Endodermal cell (in vitro differentiated cells): ENCODE measurements at regions not wholly inside any gene's neighbourhood (a gene's known extent, or its start where the extent isn't known, plus 50 kb on each side); places are given as distances from the start of the nearest gene placed in this dataset.

Experiments
- DNase-seq: peaks from one replicate; pipeline ENCODE4 v3.0.0-alpha.2; 2017
- H3K27ac ChIP-seq: 2 replicates; pipeline ENCODE4 v1.5.1; 2013; ENCODE audit warnings: mild to moderate bottlenecking, low read depth, low read length, moderate library complexity
- H3K27me3 ChIP-seq: 2 replicates; pipeline ENCODE4 v1.6.1; 2013; ENCODE audit warnings: mild to moderate bottlenecking, low read length, moderate library complexity; ENCODE audit not compliant: insufficient read depth, control insufficient read depth, poor library complexity, severe bottlenecking
- H3K36me3 ChIP-seq: 2 replicates; pipeline ENCODE4 v1.7.0; 2013; ENCODE audit warnings: mild to moderate bottlenecking, low read length, moderate library complexity; ENCODE audit not compliant: control insufficient read depth, insufficient read depth
- H3K4me1 ChIP-seq: one replicate; pipeline ENCODE4 v1.7.0; 2013; ENCODE audit warnings: low read length; ENCODE audit not compliant: control insufficient read depth, insufficient read depth
- H3K4me3 ChIP-seq: 2 replicates; pipeline ENCODE4 v1.5.1; 2013; ENCODE audit warnings: mild to moderate bottlenecking, low read length, moderate library complexity
- H3K9ac ChIP-seq: 2 replicates; pipeline ENCODE4 v1.6.1; 2013; ENCODE audit warnings: mild to moderate bottlenecking, low read length, moderate library complexity; ENCODE audit not compliant: poor library complexity, severe bottlenecking; ENCODE audit errors: extremely low read depth
- H3K9me3 ChIP-seq: 2 replicates; pipeline ENCODE4 v1.6.1; 2013; ENCODE audit warnings: mild to moderate bottlenecking, low read length, moderate library complexity; ENCODE audit not compliant: control insufficient read depth
- H3K27ac Mint-ChIP-seq: 2 replicates; pipeline ENCODE4 v1.8.0; 2020; ENCODE audit warnings: mixed read lengths
- H3K27me3 Mint-ChIP-seq: 2 replicates; pipeline ENCODE4 v1.8.0; 2021; ENCODE audit warnings: mild to moderate bottlenecking, mixed read lengths; ENCODE audit not compliant: insufficient read depth
- H3K36me3 Mint-ChIP-seq: 2 replicates; pipeline ENCODE4 v1.8.0; 2020; ENCODE audit warnings: low read depth, mixed read lengths
- H3K4me1 Mint-ChIP-seq: 2 replicates; pipeline ENCODE4 v1.8.0; 2020; ENCODE audit warnings: mixed read lengths
- H3K4me3 Mint-ChIP-seq: 2 replicates; pipeline ENCODE4 v1.8.0; 2020; ENCODE audit warnings: mild to moderate bottlenecking, moderate library complexity, mixed read lengths
- H3K9me3 Mint-ChIP-seq: 2 replicates; pipeline ENCODE4 v1.8.0; 2020; ENCODE audit warnings: mild to moderate bottlenecking, mixed read lengths
- CTCF ChIP-seq: fragments of 200-600 bp; sonication (generic); conservative IDR thresholded peaks from 2 replicates; pipeline ENCODE4 v1.5.0; 2021; ENCODE audit warnings: antibody characterized with exemption, mild to moderate bottlenecking
- WGBS, 2 experiments: methylation state at CpG; one replicate each; pipeline versions ENCODE4 v1.1.5 to v1.1.7; 2013; ENCODE audit warnings: missing lambda C conversion rate in 2 of 2, mixed read lengths in 1 of 2; ENCODE audit not compliant: insufficient coverage in 1 of 2, insufficient read length in 1 of 2; 5-methylcytosine and 5-hydroxymethylcytosine counted together

- Histone ChIP-seq H3K27me3 (no peaks in the 10 kb centered on the region), H3K9ac (no peak overlapping the region)
- peaks cover 13% of the 10 kb centered on the region for H3K36me3 Mint-ChIP-seq
Measured at GRCh38 chr6:90663873-90664272, 77.0 kb upstream of the MAP3K7 start.

GRCh38 chr6:90663106-90663505 lies 76.2 kb upstream of the MAP3K7 start:
- Mint-ChIP-seq H3K27ac (no peak overlapping the region), H3K4me1 (peaks cover 12% of the 10 kb centered on the region), H3K36me3 (peaks cover 13% of the 10 kb centered on the region), H3K4me3 (no peak overlapping the region), H3K27me3 (no peaks in the 10 kb centered on the region), H3K9me3 (peaks cover 16% of the 10 kb centered on the region)
- H3K27me3 ChIP-seq, result no peaks in the 10 kb centered on the region
- H3K9ac ChIP-seq, result no peak overlapping the region
- H3K4me3 ChIP-seq, result no peak overlapping the region
- TF ChIP-seq CTCF, result no peak
- WGBS, 2 experiments, result 92 to 100% methylated on average over 1 to 2 of the region's 2 CpGs
- H3K9me3 ChIP-seq, result peaks cover 16% of the 10 kb centered on the region
- H3K27ac ChIP-seq, result no peak overlapping the region
- no peak for DNase-seq
- H3K36me3 ChIP-seq, result no peaks in the 10 kb centered on the region
- H3K4me1 ChIP-seq, result no peaks in the 10 kb centered on the region

More at GRCh38 chr6:90663873-90664272, 77.0 kb upstream of the MAP3K7 start:
- peaks cover 16% of the 10 kb centered on the region for H3K9me3 ChIP-seq
- peak; percentile 59 for DNase-seq
- no peaks in the 10 kb centered on the region for H3K27me3 Mint-ChIP-seq
- H3K9me3 Mint-ChIP-seq, result peaks cover 16% of the 10 kb centered on the region
- H3K4me1 ChIP-seq, result no peaks in the 10 kb centered on the region
- H3K27ac ChIP-seq, result no peak overlapping the region
- H3K4me3 ChIP-seq, result no peak overlapping the region
- peaks cover 12% of the 10 kb centered on the region for H3K4me1 Mint-ChIP-seq
- no peak overlapping the region for H3K4me3 Mint-ChIP-seq
- TF ChIP-seq CTCF, result peak; percentile 24
- no peak overlapping the region for H3K27ac Mint-ChIP-seq
- 95 to 96% methylated on average over 2 to 3 of the region's 3 CpGs for WGBS, 2 experiments
- H3K36me3 ChIP-seq, result no peaks in the 10 kb centered on the region

- Mint-ChIP-seq H3K4me1 (peaks cover 3% of the 10 kb centered on the region), H3K4me3 (no peak overlapping the region), H3K9me3 (peaks cover 16% of the 10 kb centered on the region), H3K36me3 (peaks cover 13% of the 10 kb centered on the region), H3K27ac (no peak overlapping the region), H3K27me3 (no peaks in the 10 kb centered on the region)
- H3K4me1 ChIP-seq, result no peaks in the 10 kb centered on the region
- DNase-seq, result no peak
- no peak overlapping the region for H3K4me3 ChIP-seq
- no peak overlapping the region for H3K9ac ChIP-seq
- H3K27me3 ChIP-seq, result no peaks in the 10 kb centered on the region
- H3K36me3 ChIP-seq, result no peaks in the 10 kb centered on the region
- H3K9me3 ChIP-seq, result peaks cover 16% of the 10 kb centered on the region
- no peak overlapping the region for H3K27ac ChIP-seq
- TF ChIP-seq CTCF, result no peak
Measured at GRCh38 chr6:90660931-90661330, 74.1 kb upstream of the MAP3K7 start.
